K562 (cell line): ENCODE measurements at regions not wholly inside any gene's neighbourhood (a gene's known extent, or its start where the extent isn't known, plus 50 kb on each side); places are given as distances from the start of the nearest gene placed in this dataset.

ENCODE experiments used
- ATAC-seq: fragments of 200-7000 bp; cut with Tn5 transposase; 3 replicates; pipeline ENCODE4 v1.9.1; 2020; ENCODE audit warnings: moderate library complexity
- BruUV-seq: library from RNA; stranded (reverse); fragments of 400-500 nt; replicated peaks from 2 replicates; lab custom pipeline; 2021; lab: Mats Ljungman, UMichigan
- CTCF ChIA-PET: fragments of 300-600 bp; formaldehyde crosslinking; extraction: SDS; loops from one replicate; lab custom pipeline; 2021; ENCODE audit warnings: low intra/inter-chr PET ratio; lab: Yijun Ruan, JAX
- POLR2A ChIA-PET: fragments of 300-600, 350-650 bp; sonication (Branson Sonifier 250); formaldehyde crosslinking; extraction: SDS; loops from one replicate; lab custom pipeline; 2021; ENCODE audit warnings: antibody characterized with exemption, inconsistent platforms; lab: Yijun Ruan, JAX
- DNase-seq, 4 experiments: peaks; one replicate each; pipeline versions ENCODE4 v3.0.0 to v3.0.0-alpha.2; 2011 to 2018; ENCODE audit warnings: low spot score in 3 of 4, mixed read lengths in 3 of 4; ENCODE audit errors: extremely low read depth in 1 of 4
- FAIRE-seq: peaks from 2 replicates; lab custom pipeline; 2011; peaks lifted over from hg19 to GRCh38; lab: Jason Lieb, UNC
- H2AFZ ChIP-seq: 2 replicates; pipeline ENCODE4 v1.6.0; 2011; ENCODE audit warnings: low read depth, low read length, control low read depth, inconsistent platforms
- H3K27ac ChIP-seq: fragments of 200-600 bp; 3 replicates; pipeline ENCODE4 v1.8.0; 2011; ENCODE audit warnings: low read depth, mild to moderate bottlenecking, control low read depth, inconsistent platforms, low read length, moderate library complexity, mixed read lengths; ENCODE audit errors: extremely low read depth
- H3K27me3 ChIP-seq, 2 experiments: fragments of 300-600 bp in 1 of 2; 2 replicates in 1 of 2; 3 replicates in 1 of 2; pipeline versions ENCODE4 v1.6.0 to v1.8.0; 2011; ENCODE audit warnings: inconsistent platforms in 2 of 2, low read length in 2 of 2, mild to moderate bottlenecking in 1 of 2, mixed read lengths in 1 of 2, moderate library complexity in 1 of 2; ENCODE audit not compliant: control insufficient read depth in 2 of 2, insufficient read depth in 2 of 2
- H3K36me3 ChIP-seq: fragments of 300-600 bp; 3 replicates; pipeline ENCODE4 v1.8.0; 2011; ENCODE audit warnings: mild to moderate bottlenecking, low read length, inconsistent platforms; ENCODE audit not compliant: control insufficient read depth, insufficient read depth
- H3K4me1 ChIP-seq, 2 experiments: fragments of 200-600 bp in 1 of 2; replicated peaks in 1 of 2; 2 replicates in 1 of 2; 3 replicates in 1 of 2; pipeline versions ENCODE4 v1.5.1 to v1.8.0; 2011; ENCODE audit warnings: inconsistent platforms in 2 of 2, low read length in 2 of 2, mild to moderate bottlenecking in 1 of 2, mixed read lengths in 1 of 2, moderate library complexity in 1 of 2; ENCODE audit not compliant: control insufficient read depth in 2 of 2, insufficient read depth in 2 of 2
- H3K4me2 ChIP-seq: 2 replicates; pipeline ENCODE4 v1.6.1; 2011; ENCODE audit warnings: low read length, control low read depth, inconsistent platforms, mixed read lengths; ENCODE audit not compliant: insufficient read depth
- H3K4me3 ChIP-seq: fragments of 200-600 bp; sonication (generic), shearing (Covaris generic); 2 replicates; pipeline ENCODE4 v1.5.1; 2016; ENCODE audit warnings: control low read depth, inconsistent platforms
- H3K79me2 ChIP-seq: fragments of 200-600 bp; 3 replicates; pipeline ENCODE4 v1.8.0; 2011; ENCODE audit warnings: low read length, inconsistent platforms; ENCODE audit not compliant: control insufficient read depth, insufficient read depth
- H3K9ac ChIP-seq, 2 experiments: 2 replicates each; pipeline versions ENCODE4 v1.6.0 to v1.6.1; 2011; ENCODE audit warnings: low read depth in 2 of 2, low read length in 2 of 2, control low read depth in 1 of 2, inconsistent platforms in 1 of 2, mild to moderate bottlenecking in 1 of 2, mixed read lengths in 1 of 2; ENCODE audit not compliant: insufficient read depth in 1 of 2
- H3K9me1 ChIP-seq: one replicate; pipeline ENCODE4 v1.6.0; 2011; ENCODE audit warnings: inconsistent platforms, mild to moderate bottlenecking, low read length, moderate library complexity; ENCODE audit not compliant: control insufficient read depth, insufficient read depth
- H3K9me3 ChIP-seq: replicated peaks from 2 replicates; pipeline ENCODE4 v1.5.1; 2011; ENCODE audit warnings: low read depth, low read length, inconsistent platforms; ENCODE audit not compliant: control insufficient read depth, insufficient read depth
- H4K20me1 ChIP-seq: replicated peaks from 2 replicates; pipeline ENCODE4 v1.6.1; 2011; ENCODE audit warnings: low read length, inconsistent platforms, mixed read lengths; ENCODE audit not compliant: control insufficient read depth, insufficient read depth
- ATF6 ChIP-seq: sonication (generic); formaldehyde crosslinking; IDR thresholded peaks from 2 replicates; pipeline ENCODE4 v1.4.0; 2020; ENCODE audit warnings: mild to moderate bottlenecking, missing genetic modification reagents
- ATF7 ChIP-seq: fragments of 450-650 bp; IDR thresholded peaks from 2 replicates; pipeline ENCODE4 v1.7.1; 2014; ENCODE audit warnings: mild to moderate bottlenecking, moderate library complexity
- E2F8 ChIP-seq: fragments of 450-650 bp; IDR thresholded peaks from 2 replicates; pipeline ENCODE4 v1.7.1; 2018; ENCODE audit warnings: mild to moderate bottlenecking, low read depth; ENCODE audit not compliant: partially characterized antibody
- HDAC3 ChIP-seq: fragments of 450-650 bp; IDR thresholded peaks from 2 replicates; pipeline ENCODE4 v1.6.1; 2018; ENCODE audit warnings: borderline replicate concordance, mild to moderate bottlenecking, moderate library complexity; ENCODE audit not compliant: partially characterized antibody
- KAT8 ChIP-seq: fragments of 450-650 bp; IDR thresholded peaks from 2 replicates; pipeline ENCODE4 v1.6.1; 2016; ENCODE audit warnings: low read depth, mild to moderate bottlenecking
- NELFE ChIP-seq: IDR thresholded peaks from 2 replicates; pipeline ENCODE4 v1.6.1; 2011; ENCODE audit warnings: mild to moderate bottlenecking; ENCODE audit not compliant: insufficient read depth, insufficient read length
- NRF1 ChIP-seq, 2 experiments: fragments of 450-650 bp; IDR thresholded peaks in 1 of 2; conservative IDR thresholded peaks in 1 of 2; 2 replicates each; pipeline ENCODE4 v1.6.1; 2014; ENCODE audit warnings: mild to moderate bottlenecking in 2 of 2
- POLR2G ChIP-seq: fragments of 200-400 bp; formaldehyde crosslinking; IDR thresholded peaks from 2 replicates; pipeline ENCODE4 v1.6.1; 2017; ENCODE audit warnings: low read depth, mild to moderate bottlenecking, antibody characterized with exemption, low read length, moderate library complexity
- RB1 ChIP-seq: fragments of 450-650 bp; IDR thresholded peaks from 2 replicates; pipeline ENCODE4 v1.6.1; 2017; ENCODE audit warnings: low read depth, mild to moderate bottlenecking
- ZNF707 ChIP-seq: fragments of 250-450 bp; sonication (Bioruptor Pico); conservative IDR thresholded peaks from 2 replicates; pipeline ENCODE4 v1.8.0; 2022; ENCODE audit warnings: inconsistent platforms, mild to moderate bottlenecking, moderate library complexity
- WGBS: fragments of 100-300 bp; shearing (Covaris generic); methylation state at CpG from one replicate; pipeline ENCODE4 v1.1.6; 2016; ENCODE audit warnings: low coverage, mixed read lengths; ENCODE audit not compliant: insufficient coverage; ENCODE audit errors: missing lambda C conversion rate; 5-methylcytosine and 5-hydroxymethylcytosine counted together
- in situ Hi-C: fragments of 300-500 bp; cut with MboI; formaldehyde crosslinking; loops from 4 replicates; pipeline ENCODE4 v1.15.0; 2018; ENCODE audit warnings: inconsistent platforms, mixed read lengths
- intact Hi-C: fragments of 100-400 bp; cut with micrococcal nuclease; formaldehyde crosslinking; loops from 2 replicates; pipeline ENCODE4 v1.14.2; 2022

- ChIA-PET POLR2A (no interaction called here), CTCF (no interaction called here)
- ATAC-seq (no peak), DNase-seq (peak in 3 of 4 experiments; percentile 1), FAIRE-seq (no peak)
- no peaks in the 10 kb centered on the region for H3K4me1 ChIP-seq
- no peak overlapping the region for H3K4me3 ChIP-seq
- under 1% methylated on average over 17 of the region's 23 CpGs for WGBS
- H3K27ac ChIP-seq: no peak overlapping the region
- TF ChIP-seq POLR2G (no peak), NRF1 (conservative IDR thresholded peaks at IDR 0.05 in 1 of 2, IDR thresholded peaks at IDR 0.05 in 1 of 2) (peak; percentile 61 to 70)
- no peaks in the 10 kb centered on the region for H3K79me2 ChIP-seq
- in situ Hi-C loops (no loop called here), intact Hi-C loops (no loop called here)
- no peak overlapping the region for H3K9ac ChIP-seq
- H3K4me2 ChIP-seq: no peak overlapping the region
- H4K20me1 ChIP-seq: no peaks in the 10 kb centered on the region
- H3K27me3 ChIP-seq: peaks cover 0 to 44% of the 10 kb centered on the region in 2 experiments; a peak in 2 of 5 replicates
- BruUV-seq: no TSS peak
- no peak overlapping the region for H2AFZ ChIP-seq
- H3K36me3 ChIP-seq: no peaks in the 10 kb centered on the region
- no peaks in the 10 kb centered on the region for H3K9me3 ChIP-seq
- no peaks in the 10 kb centered on the region for H3K9me1 ChIP-seq
Measured at GRCh38 chr12:34399631-34400410, 377.5 kb downstream of the ALG10 start.

- DNase-seq (peak in 2 of 4 experiments; percentile 0 to 1), FAIRE-seq (no peak), ATAC-seq (no peak)
- no peak overlapping the region for H3K9ac ChIP-seq
- no peak overlapping the region for H3K4me2 ChIP-seq
- H3K27me3 ChIP-seq: peaks cover 0 to 44% of the 10 kb centered on the region in 2 experiments; a peak in 2 of 5 replicates
- no peak overlapping the region for H3K27ac ChIP-seq
- no peak overlapping the region for H2AFZ ChIP-seq
- no peaks in the 10 kb centered on the region for H3K9me3 ChIP-seq
- no peaks in the 10 kb centered on the region for H3K79me2 ChIP-seq
- H3K9me1 ChIP-seq: no peaks in the 10 kb centered on the region
- ChIA-PET CTCF (no interaction called here), POLR2A (no interaction called here)
- in situ Hi-C loops (no loop called here), intact Hi-C loops (no loop called here)
- H3K4me3 ChIP-seq: no peak overlapping the region
- BruUV-seq: no TSS peak
- H4K20me1 ChIP-seq: no peaks in the 10 kb centered on the region
- no peaks in the 10 kb centered on the region for H3K4me1 ChIP-seq
- 6% methylated on average over 11 of the region's 12 CpGs for WGBS
- H3K36me3 ChIP-seq: no peaks in the 10 kb centered on the region
- no peak for TF ChIP-seq NELFE
- TF ChIP-seq RB1: no peak
- TF ChIP-seq HDAC3: no peak
- TF ChIP-seq E2F8: no peak
- no peak for TF ChIP-seq ATF7
- no peak for TF ChIP-seq ATF6
- TF ChIP-seq KAT8: no peak
- no peak for TF ChIP-seq ZNF707 (CRISPR knock-in tag)
Measured at GRCh38 chr12:34400411-34400881, 378.1 kb downstream of the ALG10 start.
